ENCODE measurements at regions not wholly inside any gene's neighbourhood (a gene's known extent, or its start where the extent isn't known, plus 50 kb on each side); places are given as distances from the start of the nearest gene placed in this dataset.

DNA sequence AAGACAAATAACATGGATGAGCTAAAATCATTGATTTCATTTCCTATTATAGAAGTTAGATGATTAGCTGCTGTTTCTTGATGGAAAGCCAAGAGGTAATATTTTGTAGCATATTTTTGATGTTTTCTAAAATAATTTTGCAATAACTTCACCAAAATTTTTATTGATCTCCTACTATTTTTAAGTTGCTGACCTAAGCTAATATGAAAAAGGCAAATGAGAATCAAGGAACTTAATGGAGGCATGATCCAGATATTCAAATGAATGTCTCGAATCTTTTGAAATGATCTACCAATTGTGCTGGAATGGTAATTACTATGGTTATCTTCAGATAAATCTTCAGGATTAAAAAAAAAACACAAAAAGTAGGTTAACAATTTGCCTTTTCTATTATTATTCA, 1591.4 kb upstream of the PCDH7 start:
- TF ChIP-seq, protein P1, sequence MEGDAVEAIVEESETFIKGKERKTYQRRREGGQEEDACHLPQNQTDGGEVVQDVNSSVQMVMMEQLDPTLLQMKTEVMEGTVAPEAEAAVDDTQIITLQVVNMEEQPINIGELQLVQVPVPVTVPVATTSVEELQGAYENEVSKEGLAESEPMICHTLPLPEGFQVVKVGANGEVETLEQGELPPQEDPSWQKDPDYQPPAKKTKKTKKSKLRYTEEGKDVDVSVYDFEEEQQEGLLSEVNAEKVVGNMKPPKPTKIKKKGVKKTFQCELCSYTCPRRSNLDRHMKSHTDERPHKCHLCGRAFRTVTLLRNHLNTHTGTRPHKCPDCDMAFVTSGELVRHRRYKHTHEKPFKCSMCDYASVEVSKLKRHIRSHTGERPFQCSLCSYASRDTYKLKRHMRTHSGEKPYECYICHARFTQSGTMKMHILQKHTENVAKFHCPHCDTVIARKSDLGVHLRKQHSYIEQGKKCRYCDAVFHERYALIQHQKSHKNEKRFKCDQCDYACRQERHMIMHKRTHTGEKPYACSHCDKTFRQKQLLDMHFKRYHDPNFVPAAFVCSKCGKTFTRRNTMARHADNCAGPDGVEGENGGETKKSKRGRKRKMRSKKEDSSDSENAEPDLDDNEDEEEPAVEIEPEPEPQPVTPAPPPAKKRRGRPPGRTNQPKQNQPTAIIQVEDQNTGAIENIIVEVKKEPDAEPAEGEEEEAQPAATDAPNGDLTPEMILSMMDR (IDR thresholded peaks at IDR 0.05; ENCODE audit: insufficient read depth, low read length): no peak
- TF ChIP-seq, protein P2, sequence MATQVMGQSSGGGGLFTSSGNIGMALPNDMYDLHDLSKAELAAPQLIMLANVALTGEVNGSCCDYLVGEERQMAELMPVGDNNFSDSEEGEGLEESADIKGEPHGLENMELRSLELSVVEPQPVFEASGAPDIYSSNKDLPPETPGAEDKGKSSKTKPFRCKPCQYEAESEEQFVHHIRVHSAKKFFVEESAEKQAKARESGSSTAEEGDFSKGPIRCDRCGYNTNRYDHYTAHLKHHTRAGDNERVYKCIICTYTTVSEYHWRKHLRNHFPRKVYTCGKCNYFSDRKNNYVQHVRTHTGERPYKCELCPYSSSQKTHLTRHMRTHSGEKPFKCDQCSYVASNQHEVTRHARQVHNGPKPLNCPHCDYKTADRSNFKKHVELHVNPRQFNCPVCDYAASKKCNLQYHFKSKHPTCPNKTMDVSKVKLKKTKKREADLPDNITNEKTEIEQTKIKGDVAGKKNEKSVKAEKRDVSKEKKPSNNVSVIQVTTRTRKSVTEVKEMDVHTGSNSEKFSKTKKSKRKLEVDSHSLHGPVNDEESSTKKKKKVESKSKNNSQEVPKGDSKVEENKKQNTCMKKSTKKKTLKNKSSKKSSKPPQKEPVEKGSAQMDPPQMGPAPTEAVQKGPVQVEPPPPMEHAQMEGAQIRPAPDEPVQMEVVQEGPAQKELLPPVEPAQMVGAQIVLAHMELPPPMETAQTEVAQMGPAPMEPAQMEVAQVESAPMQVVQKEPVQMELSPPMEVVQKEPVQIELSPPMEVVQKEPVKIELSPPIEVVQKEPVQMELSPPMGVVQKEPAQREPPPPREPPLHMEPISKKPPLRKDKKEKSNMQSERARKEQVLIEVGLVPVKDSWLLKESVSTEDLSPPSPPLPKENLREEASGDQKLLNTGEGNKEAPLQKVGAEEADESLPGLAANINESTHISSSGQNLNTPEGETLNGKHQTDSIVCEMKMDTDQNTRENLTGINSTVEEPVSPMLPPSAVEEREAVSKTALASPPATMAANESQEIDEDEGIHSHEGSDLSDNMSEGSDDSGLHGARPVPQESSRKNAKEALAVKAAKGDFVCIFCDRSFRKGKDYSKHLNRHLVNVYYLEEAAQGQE (IDR thresholded peaks at IDR 0.05; ENCODE audit: insufficient replicate concordance, low read depth): no peak
- TF ChIP-seq POLR2AphosphoS5 (IDR thresholded peaks at IDR 0.05; ENCODE audit: low read depth) (no peak), GABPA (IDR thresholded peaks at IDR 0.05; ENCODE audit: low read depth) (no peak), SPI1 (IDR thresholded peaks at IDR 0.05; ENCODE audit: borderline replicate concordance, low read depth) (no peak)

All from HL-60 (cell line).